HK-2 (cell line): ENCODE measurements at regions not wholly inside any gene's neighbourhood (a gene's known extent, or its start where the extent isn't known, plus 50 kb on each side); places are given as distances from the start of the nearest gene placed in this dataset.

ENCODE experiments used
- DNase-seq: peaks from one replicate; pipeline ENCODE4 v3.0.0-alpha.2; 2018; ENCODE audit not compliant: unreplicated experiment

GRCh38 chr16:51431517-51432241 is 280.6 kb upstream of the SALL1 start:
- DNase-seq = peak; percentile 76

GRCh38 chr16:51430716-51431369 is 279.8 kb upstream of the SALL1 start:
- no peak for DNase-seq

GRCh38 chr16:51429041-51429440 is 278.0 kb upstream of the SALL1 start:
- DNase-seq = no peak

GRCh38 chr16:51427085-51427484 is 276.0 kb upstream of the SALL1 start:
- DNase-seq = no peak

GRCh38 chr16:51426276-51426675 is 275.2 kb upstream of the SALL1 start:
- DNase-seq = no peak

GRCh38 chr16:51420247-51420646 is 269.2 kb upstream of the SALL1 start:
- no peak for DNase-seq

- no peak for DNase-seq
These were observed 268.7 kb upstream of the SALL1 start for GRCh38 chr16:51419768-51420167.

GRCh38 chr16:51418258-51418657 is 267.2 kb upstream of the SALL1 start:
- no peak for DNase-seq

- no peak for DNase-seq
These were observed 265.9 kb upstream of the SALL1 start for GRCh38 chr16:51416926-51417325.

GRCh38 chr16:51410125-51410524 is 259.1 kb upstream of the SALL1 start:
- DNase-seq = no peak

- no peak for DNase-seq
These were observed 258.1 kb upstream of the SALL1 start for GRCh38 chr16:51409001-51409675.

- DNase-seq = no peak
These were observed 257.3 kb upstream of the SALL1 start for GRCh38 chr16:51408357-51408756.

- no peak for DNase-seq
These were observed 256.9 kb upstream of the SALL1 start for GRCh38 chr16:51407921-51408320.

GRCh38 chr16:51407199-51407598 is 256.1 kb upstream of the SALL1 start:
- peak; percentile 51 for DNase-seq

GRCh38 chr16:51405361-51405760 is 254.3 kb upstream of the SALL1 start:
- no peak for DNase-seq

- no peak for DNase-seq
These were observed 253.3 kb upstream of the SALL1 start for GRCh38 chr16:51404386-51404785.

GRCh38 chr16:51402785-51403184 is 251.7 kb upstream of the SALL1 start:
- DNase-seq = no peak

- DNase-seq = no peak
These were observed 251.2 kb upstream of the SALL1 start for GRCh38 chr16:51402298-51402697.

GRCh38 chr16:51401673-51402072 is 250.6 kb upstream of the SALL1 start:
- DNase-seq = no peak

- no peak for DNase-seq
These were observed 249.0 kb upstream of the SALL1 start for GRCh38 chr16:51399908-51400670.

GRCh38 chr16:51394421-51394820 is 243.4 kb upstream of the SALL1 start:
- DNase-seq = no peak

GRCh38 chr16:51393381-51394005 is 242.4 kb upstream of the SALL1 start:
- no peak for DNase-seq
